ENCODE measurements at regions not wholly inside any gene's neighbourhood (a gene's known extent, or its start where the extent isn't known, plus 50 kb on each side); places are given as distances from the start of the nearest gene placed in this dataset.

- no peaks in the 10 kb centered on the region for H3K9me3 ChIP-seq (ENCODE audit: low read depth, low read length)
- no peak for TF ChIP-seq CTCF (IDR thresholded peaks at IDR 0.05; ENCODE audit: extremely low read depth, low read depth, low read length)
- no peak overlapping the region for H3K4me2 ChIP-seq (ENCODE audit: insufficient read depth, low read length)
- no peaks in the 10 kb centered on the region for H3K27me3 ChIP-seq (ENCODE audit: insufficient read depth, low read length)
- no peak overlapping the region for H3K4me3 ChIP-seq (ENCODE audit: insufficient read depth, low read length)
- H3K4me1 ChIP-seq (ENCODE audit: insufficient read depth, low read length), result peaks cover 33% of the 10 kb centered on the region
- H4K20me1 ChIP-seq (ENCODE audit: insufficient read depth, low read length), result no peaks in the 10 kb centered on the region
- H2AFZ ChIP-seq (ENCODE audit: low read length), result no peak overlapping the region
- no peaks in the 10 kb centered on the region for H3K36me3 ChIP-seq (ENCODE audit: insufficient read depth, low read length)
- no peak for DNase-seq (ENCODE audit: insufficient read length, low spot score, missing footprints)
- peak overlapping the region; percentile 47 for H3K27ac ChIP-seq (ENCODE audit: low read depth, low read length)
- no peaks in the 10 kb centered on the region for H3K79me2 ChIP-seq (ENCODE audit: insufficient read depth, low read length)
Observed at GRCh38 chr15:39167164-39168058, 413.5 kb upstream of the THBS1 start.

- peaks cover 31% of the 10 kb centered on the region for H3K4me1 ChIP-seq (ENCODE audit: insufficient read depth, low read length)
- peak overlapping the region; percentile 93 for H3K27ac ChIP-seq (ENCODE audit: low read depth, low read length)
- peak overlapping the region; percentile 69 for H3K4me2 ChIP-seq (ENCODE audit: insufficient read depth, low read length)
- DNase-seq (ENCODE audit: insufficient read length, low spot score, missing footprints), result no peak
- H3K79me2 ChIP-seq (ENCODE audit: insufficient read depth, low read length), result no peaks in the 10 kb centered on the region
- no peak overlapping the region for H2AFZ ChIP-seq (ENCODE audit: low read length)
- no peak overlapping the region for H3K4me3 ChIP-seq (ENCODE audit: insufficient read depth, low read length)
- H3K9me3 ChIP-seq (ENCODE audit: low read depth, low read length), result no peaks in the 10 kb centered on the region
- H3K27me3 ChIP-seq (ENCODE audit: insufficient read depth, low read length), result no peaks in the 10 kb centered on the region
- TF ChIP-seq CTCF (IDR thresholded peaks at IDR 0.05; ENCODE audit: extremely low read depth, low read depth, low read length), result peak; percentile 59
- no peaks in the 10 kb centered on the region for H4K20me1 ChIP-seq (ENCODE audit: insufficient read depth, low read length)
- H3K36me3 ChIP-seq (ENCODE audit: insufficient read depth, low read length), result no peaks in the 10 kb centered on the region
Observed at GRCh38 chr15:39171944-39172368, 408.9 kb upstream of the THBS1 start.

GRCh38 chr15:39172380-39173281 is 408.2 kb upstream of the THBS1 start:
- Histone ChIP-seq H3K4me2 (ENCODE audit: insufficient read depth, low read length) (peak overlapping the region; percentile 69), H3K27ac (ENCODE audit: low read depth, low read length) (peak overlapping the region; percentile 93), H2AFZ (ENCODE audit: low read length) (no peak overlapping the region), H3K4me1 (ENCODE audit: insufficient read depth, low read length) (peaks cover 31% of the 10 kb centered on the region), H3K27me3 (ENCODE audit: insufficient read depth, low read length) (no peaks in the 10 kb centered on the region), H3K79me2 (ENCODE audit: insufficient read depth, low read length) (no peaks in the 10 kb centered on the region), H3K4me3 (ENCODE audit: insufficient read depth, low read length) (peak overlapping the region; percentile 46), H4K20me1 (ENCODE audit: insufficient read depth, low read length) (no peaks in the 10 kb centered on the region), H3K9me3 (ENCODE audit: low read depth, low read length) (no peaks in the 10 kb centered on the region), H3K36me3 (ENCODE audit: insufficient read depth, low read length) (no peaks in the 10 kb centered on the region)
- peak; percentile 58 for DNase-seq (ENCODE audit: insufficient read length, low spot score, missing footprints)
- TF ChIP-seq CTCF (IDR thresholded peaks at IDR 0.05; ENCODE audit: extremely low read depth, low read depth, low read length), result no peak

Data from osteoblast (primary cell).